HG03432 (cell line): ENCODE measurements at regions not wholly inside any gene's neighbourhood (a gene's known extent, or its start where the extent isn't known, plus 50 kb on each side); places are given as distances from the start of the nearest gene placed in this dataset.

Experiments
- ATAC-seq: cut with Tn5 transposase; IDR thresholded peaks from one replicate; pipeline ENCODE4 v1.9.1; 2021; ENCODE audit warnings: mild to moderate bottlenecking, moderate library complexity; ENCODE audit not compliant: unreplicated experiment

DNA sequence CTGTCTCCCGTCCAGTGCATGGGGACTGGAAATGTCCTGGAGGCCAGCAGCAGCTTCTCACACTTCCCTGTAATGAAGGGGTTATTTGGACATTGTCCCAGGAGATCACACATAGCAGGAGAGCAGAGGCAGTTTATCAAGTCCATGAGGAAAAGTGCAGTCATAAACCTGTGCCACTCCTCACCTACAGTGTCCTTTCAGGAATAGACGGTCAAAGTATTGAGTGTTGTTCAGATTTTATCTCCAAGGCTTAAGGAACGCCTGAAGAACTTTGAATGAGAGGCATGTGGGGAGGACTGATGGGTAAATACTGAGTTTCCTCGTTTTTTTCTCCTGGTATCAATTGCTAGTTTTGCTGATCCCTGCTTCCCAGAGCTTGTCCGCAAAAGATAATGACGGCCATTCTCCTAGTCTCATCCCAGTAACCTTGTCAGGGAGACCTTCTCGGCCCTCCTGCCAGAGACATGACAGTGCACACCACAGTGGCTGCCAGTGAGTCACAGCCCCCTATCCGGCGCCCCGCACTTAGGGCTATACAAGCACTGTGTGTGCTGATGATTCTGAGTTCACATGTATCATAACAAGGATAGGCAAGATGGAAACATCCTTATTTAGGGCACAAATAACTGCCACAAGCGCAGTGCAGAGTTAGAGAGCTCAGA, 495.5 kb upstream of the MGMT start:
- no peak for ATAC-seq

DNA sequence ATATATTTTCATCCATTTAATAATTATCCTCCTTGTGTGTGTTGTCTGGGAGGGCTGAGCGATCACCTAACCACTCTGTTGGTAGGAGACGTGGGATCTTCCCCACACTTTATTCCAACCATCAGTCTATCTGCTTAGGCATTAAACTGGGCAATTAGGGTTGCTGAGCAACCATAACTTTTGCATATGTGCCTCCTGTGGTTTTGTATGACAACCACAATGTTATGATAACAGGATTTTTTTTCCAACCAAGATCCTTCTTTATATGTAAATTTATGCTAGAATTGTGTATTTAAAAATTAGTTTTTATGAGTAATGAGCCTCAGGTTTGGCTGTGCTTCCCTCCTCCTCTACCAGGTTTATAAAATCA, 495.0 kb upstream of the MGMT start:
- ATAC-seq = no peak

DNA sequence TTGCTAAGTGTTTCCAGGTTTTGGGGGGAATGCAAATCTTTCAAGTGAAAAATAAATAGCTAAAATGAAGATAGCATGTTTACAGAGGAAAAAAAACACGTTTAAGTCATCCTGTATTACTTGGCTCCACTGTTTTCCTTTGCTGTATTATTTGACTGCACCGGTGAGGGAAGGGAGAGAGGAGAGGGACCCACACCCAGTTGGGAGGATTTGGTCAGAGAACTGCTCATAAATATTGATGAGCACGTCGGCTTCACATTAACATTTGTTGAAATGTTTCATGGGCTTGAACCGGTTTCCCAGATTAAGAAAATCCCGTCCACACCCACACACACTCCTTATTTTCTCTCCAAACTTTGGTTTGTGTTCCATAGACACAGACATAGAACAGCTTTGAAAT, 493.8 kb upstream of the MGMT start:
- ATAC-seq = no peak

DNA sequence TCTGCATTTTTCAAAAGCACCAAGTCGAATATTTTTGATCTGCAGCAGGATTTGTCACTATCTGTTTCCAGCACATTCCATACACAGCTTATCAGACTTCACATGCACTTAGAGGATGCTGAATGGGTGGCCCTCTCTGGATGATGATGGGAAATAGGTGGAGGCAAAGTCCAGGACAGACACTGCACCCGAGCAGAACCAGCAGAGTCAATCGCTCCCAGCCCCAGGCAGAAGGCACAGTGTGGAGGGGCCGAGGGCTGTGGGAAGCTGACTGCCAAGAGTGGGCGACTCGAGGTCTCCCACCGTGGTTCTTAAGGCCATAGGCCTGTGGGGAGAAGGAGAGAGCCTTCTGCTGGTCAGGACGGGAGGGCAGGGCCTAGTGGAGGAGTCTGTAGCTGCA, 490.2 kb upstream of the MGMT start:
- ATAC-seq = no peak

DNA sequence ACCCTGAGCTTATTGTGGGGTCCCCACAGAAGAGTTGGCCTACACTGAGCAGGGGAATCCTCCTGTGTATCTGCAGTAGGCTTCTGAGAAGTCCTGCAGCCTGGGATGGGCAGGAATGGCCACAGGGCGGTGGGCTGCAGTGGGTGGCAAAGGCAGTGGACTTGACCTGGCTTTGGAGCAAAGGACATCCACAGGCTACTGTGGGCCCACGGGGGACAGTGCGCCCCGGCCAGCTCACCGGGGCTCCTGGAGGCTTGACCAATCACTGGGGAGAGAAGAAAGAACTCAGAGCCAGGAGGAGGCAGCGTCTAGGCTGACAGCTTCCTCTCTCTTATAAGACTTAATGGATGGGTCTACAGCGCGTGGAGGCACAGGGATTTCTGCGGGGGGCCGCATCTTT, 488.8 kb upstream of the MGMT start:
- ATAC-seq = no peak

DNA sequence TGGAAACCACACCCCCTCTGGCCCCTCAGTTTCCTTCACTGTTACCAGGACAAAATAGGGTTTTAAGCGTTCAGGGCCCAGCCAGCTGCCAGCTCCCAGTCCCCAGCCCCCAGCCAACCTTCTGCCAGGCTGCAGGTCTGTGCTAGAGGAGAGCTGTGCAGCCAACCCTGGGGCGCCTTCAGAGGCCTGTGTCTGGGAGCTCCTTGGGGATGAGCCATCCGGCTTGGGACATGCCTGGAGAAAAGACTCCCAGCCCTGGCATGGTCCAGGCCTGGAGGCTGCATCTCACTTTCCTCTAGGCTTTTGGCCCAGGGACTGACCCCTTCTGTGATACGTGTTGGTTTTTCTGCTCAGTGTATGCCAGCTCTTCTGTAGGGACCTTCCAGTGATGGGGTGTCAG, 487.6 kb upstream of the MGMT start:
- ATAC-seq = no peak

DNA sequence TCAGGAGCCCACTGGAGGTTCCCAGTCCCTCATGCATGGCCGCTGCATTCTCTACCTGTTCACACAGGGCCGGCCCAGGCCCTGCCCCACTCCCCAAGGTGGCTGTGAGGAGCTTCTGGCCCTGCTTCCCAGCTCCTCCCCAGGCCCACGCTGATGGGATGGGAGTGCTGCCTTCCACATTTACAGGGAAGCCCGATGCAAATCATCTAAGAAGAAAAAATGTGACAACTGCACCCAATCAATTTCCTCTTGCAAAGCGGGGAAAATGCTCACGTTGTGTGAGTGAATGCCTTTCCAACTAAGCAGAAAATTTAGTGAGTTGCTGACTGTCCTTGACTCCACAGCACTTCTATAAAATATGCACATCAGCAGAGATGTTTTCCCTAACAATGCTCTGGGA, 485.8 kb upstream of the MGMT start:
- no peak for ATAC-seq

DNA sequence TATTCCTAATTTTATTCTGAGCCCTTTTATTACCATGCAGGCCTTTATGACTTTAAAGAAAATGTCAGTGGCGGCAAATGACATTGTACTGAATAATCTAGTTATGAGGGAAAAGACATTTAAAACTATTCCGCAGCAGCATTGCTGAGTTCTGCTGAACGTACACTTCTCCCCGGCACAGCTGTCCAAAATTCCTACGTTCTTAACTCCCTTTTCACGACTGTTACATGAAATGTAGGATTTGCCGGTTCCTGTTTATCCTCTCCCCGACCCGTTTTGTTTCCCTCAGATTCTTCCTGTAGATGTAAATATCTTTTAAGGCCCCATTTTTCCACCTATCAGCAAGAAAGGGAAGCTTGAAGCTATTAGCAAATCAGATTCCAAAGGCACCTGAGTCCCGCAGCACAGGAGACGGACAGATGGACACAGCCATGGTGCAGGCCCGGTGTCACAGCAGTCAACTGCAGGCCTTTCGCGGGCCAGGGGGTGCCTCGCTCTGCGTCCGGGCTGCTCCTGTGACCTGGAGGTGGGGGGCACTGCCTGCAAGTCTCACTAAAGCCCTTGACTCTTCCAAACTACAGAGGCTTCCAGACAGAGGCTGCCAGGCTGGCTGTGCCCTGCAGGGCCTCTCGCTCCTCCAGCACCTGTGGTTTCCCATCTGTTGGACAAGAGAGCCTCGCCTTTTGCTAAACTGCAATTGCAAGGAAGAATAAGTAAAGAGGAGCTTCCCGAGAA, 485.0 kb upstream of the MGMT start:
- ATAC-seq = no peak

DNA sequence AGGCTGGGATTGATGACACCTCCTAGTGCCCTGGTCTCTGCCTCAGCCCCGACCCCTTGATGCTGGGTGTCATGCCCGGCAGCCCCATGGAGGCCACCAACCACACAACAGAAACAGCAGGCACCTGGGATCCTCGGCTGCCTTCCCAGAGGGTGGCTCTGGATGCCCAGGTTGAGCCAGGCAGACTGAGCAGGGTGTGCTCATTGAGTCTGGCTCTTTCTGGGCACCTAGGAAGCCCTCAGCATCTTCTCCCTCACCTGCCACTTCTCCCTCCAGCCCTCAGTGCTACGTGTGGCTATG, 484.5 kb upstream of the MGMT start:
- no peak for ATAC-seq

DNA sequence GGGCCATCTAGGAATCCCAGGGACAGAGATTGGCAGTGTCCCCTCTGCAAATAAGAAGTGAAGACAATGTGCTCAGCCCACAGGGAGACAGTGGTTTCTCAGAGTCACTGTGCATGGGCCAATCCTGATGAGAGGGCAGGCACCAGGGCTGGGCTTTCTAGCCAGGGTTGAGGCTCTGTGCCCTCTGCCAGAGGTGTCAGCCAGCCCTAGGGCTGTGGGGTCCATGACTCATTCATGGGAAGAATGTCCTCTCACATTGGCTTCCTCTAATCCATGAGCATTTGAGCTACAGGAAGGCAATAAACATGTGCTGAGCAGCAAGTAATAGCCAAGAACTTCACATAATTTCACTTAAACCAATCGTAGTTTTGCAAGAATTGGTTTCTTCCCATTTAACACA, 482.0 kb upstream of the MGMT start:
- no peak for ATAC-seq

DNA sequence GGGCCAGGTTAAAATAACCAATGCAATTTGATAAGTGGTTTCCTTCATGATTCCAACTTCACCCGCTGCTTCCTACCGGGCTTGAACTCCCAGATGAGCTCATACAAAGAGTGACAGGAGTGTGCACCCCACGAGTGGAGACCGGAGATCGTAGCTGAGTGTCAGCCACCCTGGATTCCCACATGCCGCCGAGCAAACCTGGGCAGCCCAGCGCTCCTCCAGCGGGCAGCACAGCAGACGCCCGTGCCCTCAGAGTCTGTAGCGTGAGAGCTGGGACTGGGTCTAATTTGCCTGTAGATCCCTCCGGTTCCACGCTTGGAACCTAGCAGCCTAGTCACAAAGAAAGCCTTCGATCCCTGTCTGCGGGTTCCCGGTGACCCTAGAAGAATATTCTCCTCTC, 476.1 kb upstream of the MGMT start:
- no peak for ATAC-seq

DNA sequence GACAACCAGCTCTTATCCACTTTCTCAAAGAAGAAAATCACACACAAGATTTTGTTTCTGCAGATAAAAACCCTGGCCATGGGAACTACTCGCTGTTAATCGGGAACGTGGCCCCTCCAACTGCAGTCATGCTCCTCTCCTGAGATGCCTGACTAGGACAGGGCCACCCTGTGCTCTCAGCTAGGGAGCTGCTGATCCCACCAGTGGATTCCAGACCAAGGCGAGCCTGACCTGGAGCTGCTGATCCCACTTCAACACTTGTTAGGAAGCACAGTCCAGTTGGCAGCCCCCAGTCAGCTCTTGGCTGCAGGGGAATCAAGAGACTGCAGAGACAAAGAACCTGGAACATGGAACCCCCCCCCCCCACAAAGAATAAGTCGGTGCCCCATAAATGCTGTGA, 474.3 kb upstream of the MGMT start:
- ATAC-seq = no peak

DNA sequence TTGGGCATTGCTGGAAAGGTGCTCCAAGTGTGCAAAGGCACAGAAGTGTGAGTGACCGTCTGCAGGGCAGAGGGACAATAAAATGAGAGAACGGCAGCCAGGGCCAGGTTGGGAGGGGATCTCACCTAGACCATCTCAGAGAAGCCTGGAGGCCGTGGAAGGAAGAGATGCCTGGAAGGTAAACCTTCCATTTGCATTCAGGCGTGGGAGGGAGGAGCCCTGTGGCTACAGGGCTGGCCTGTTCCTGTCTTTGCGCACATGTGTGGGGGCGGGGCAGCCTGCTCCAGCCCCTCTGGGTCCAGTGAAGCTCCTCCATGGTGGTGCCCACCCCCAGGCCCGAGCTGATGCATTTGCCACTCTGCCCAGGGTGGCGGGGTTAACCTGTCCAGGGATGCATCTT, 473.6 kb upstream of the MGMT start:
- ATAC-seq = no peak

DNA sequence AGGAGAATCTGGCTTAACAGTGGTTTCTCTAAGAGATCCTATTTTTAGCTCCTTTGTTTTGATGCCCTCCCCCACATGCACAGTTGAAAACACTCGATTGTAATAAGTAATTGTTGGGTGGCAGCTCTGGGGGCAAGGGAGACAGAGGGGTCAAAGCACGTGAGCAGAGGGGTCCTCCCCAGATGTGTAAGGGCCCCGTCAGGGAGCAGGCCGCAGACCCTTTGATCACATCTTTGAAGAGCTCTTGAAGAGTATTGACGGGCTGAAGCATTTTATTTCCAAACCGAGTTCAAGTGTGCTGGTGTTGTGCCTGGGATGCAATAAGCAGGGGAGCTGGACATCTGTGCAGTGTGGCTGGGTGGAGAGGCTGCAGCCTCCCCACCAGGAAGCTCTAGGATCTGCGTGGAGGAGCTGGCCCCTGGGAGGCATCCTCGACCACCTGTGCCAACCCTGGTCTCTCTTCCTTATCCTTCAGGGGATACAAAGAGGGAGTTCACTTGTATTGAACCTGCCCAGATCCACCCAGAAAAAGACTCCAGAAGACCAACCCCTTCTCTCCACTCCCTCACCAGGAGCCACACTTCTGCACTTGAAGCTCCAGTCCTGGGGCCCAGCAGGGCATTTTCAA, 473.0 kb upstream of the MGMT start:
- ATAC-seq = no peak

DNA sequence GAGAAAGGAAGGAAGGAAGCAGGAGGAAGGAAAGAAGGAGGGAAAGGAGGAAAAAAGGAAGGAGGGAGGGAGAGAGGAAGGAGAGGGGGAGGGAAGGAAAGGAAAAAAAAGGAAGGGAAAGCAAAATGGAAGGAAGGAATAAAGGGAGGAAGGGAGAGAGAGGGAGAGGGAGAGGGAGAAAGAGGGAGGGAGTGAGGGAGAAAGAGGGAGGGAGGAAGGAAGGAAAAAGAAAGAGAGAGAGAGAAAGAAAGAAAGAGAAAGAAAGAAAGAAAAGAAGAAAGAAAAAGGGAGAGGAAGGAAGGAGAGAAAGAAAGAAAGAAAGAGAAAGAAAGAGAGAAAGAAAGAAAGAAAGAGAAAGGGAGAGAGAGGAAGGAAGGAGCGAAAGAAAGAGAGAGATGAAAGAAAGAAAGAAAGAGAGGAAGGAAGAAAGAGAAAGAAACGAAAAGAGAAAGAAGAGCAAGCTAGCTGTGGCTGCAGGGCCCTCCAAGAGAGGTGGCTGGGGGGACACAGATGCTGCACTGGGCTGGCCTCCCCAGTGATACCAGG, 472.4 kb upstream of the MGMT start:
- ATAC-seq = no peak

DNA sequence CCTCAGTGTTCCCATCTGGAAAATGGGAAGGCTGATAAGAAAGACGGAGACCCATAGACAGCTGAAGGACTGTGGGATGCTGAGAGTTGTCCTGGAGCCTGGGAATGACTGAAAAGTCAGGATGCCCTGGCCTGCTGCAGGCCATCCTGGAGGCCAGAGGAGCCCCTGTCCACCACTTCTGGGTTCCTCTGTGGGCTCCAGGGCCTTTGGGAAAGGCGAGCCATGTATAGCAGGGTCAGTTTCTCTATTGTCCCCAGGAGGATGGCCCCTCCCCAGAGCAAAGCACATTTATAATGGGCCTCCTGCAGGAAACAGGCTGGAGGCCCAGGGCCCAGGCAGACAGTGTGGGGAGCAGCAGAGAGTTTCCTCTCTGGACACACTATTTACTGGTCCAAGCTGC, 471.4 kb upstream of the MGMT start:
- no peak for ATAC-seq

DNA sequence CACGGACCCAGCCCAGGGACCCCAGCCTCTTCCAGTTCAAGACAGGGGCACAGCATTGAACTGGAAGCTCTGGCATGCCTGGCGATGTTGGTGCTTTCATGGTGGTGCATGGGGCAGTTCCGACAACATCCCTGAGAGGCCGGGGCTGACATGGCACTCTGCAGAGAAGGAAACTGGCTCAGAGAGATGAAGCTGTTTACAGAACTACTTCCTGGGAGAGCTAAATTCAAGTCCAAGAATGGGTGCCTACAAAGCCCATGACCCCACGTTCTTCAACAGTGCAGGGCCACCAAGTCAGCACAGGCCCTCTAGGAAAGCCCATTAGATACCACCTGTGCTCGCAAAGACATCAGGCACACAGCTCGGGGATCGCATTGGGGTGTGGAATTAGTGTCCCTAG, 470.9 kb upstream of the MGMT start:
- no peak for ATAC-seq

DNA sequence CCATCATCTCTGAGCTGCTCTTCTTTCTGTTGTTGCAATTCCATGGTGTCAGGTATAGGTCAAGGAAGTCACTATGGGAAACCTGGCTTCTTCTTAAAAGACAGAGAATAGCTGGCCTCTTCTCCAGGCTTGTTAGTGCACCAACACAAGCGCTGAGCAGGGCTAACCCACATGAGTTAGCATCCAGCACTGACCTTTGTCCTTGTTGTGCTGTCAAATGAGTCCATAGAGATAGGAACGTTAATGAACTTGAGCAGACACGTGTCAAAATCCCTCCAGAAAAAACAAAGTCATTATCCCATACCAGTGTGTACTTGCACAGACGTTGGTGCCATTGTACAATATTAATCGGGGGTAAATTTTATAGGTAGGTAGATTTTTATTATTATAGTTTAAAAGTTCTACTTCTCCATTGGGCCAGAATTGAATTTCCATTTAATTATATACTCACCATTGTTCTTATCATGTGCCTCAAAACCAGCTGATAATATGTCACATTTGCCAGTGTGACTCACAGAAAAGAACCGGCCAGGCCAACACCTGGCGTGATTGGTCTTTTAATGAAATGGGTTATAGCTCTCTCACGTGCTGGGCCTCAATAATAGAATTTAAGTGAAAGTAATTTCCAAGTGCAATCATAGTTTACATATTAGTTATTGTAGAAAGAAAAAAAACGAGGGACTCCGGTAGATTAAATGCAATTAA, 468.8 kb upstream of the MGMT start:
- no peak for ATAC-seq

DNA sequence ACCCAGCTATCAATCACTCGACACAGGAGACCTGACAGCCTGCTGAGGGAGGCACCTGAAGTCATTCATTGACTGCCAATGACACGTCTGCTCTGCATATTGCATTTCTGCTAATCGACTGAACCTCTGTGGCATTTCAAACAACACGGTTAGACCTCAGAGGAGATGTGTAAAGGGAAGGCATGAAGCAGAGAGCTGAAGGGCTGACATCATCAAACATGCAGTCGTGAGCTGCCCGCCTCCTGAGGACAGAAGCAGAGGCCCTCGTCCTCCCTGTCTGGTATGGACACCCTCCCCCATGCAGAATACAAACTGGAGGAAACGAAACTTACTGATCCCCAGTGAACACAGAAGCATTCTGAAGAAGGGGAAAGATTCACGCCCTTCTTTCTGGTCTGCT, 462.6 kb upstream of the MGMT start:
- no peak for ATAC-seq

DNA sequence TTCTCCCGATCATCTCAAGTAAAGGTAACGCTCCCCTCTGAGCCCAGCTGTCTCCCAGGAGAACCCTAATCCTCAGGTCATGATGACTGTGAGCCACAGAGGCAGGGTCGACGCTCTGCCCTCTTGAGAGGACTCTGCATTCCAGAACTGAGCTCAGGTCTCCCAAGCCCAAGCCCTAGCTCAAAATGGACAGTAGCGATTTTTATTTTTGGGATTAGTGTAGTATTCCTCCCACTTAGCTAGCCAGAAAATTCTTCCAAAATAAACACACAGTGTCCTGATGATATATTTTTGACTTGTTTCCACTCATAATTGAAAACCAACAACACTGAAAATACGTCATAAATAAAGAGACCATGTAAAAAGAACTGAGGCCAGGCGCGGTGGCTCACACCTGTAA, 462.0 kb upstream of the MGMT start:
- no peak for ATAC-seq

DNA sequence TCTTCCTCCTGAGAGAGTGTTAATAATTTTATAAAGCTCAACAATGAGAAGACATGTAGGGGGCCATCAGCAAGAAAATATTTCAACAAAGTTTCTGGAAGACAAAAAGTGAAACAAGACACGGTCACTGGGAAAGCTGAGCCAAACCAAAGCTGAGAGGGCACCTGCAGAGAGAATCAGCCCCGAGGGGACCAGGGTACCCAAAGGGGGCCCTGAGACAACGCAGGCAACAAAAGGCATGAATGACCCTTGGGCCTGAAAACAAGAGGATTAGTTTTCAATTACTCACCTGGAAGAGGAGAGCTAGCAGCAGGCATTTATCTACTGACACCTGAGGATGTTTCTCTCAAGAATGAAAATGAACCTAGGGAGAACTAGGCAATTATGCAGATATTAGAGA, 461.2 kb upstream of the MGMT start:
- no peak for ATAC-seq

DNA sequence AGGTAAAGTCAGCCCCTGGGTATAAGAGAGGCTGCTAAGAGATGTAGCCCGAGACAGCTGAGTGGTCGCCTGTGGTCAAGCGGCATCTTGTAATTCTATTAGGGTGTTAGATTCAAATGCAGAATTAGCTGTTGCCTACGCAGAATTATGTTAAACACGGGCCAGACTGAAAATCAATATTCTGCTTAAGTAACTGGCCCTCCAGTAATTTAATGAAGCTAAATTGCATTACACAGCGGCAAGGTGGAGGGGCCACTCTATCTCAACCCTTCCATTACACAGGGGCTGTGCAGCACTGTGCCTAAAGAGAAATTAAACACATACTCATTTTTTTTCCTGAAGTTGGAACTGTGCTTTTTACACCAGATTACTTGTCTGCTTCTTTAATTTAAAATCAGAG, 448.5 kb upstream of the MGMT start:
- ATAC-seq = no peak
